HAP-1 (cell line): ENCODE measurements at regions not wholly inside any gene's neighbourhood (a gene's known extent, or its start where the extent isn't known, plus 50 kb on each side); places are given as distances from the start of the nearest gene placed in this dataset.
A peak's percentile ranks its signal among the peaks of the same experiment; 100 is the strongest.

ENCODE experiments used
- DNase-seq, 2 experiments: peaks; one replicate each; pipeline ENCODE4 v3.0.0-alpha.2; 2016 to 2020; ENCODE audit warnings: low spot score in 2 of 2
- H3K27me3 ChIP-seq: fragments of 250-450 bp; sonication (Bioruptor Pico); 2 replicates; pipeline ENCODE4 v1.5.1; 2020; ENCODE audit warnings: low read depth, mild to moderate bottlenecking, moderate library complexity
- H3K36me3 ChIP-seq: fragments of 250-450 bp; sonication (Bioruptor Pico); replicated peaks from 2 replicates; pipeline ENCODE4 v1.5.1; 2020; ENCODE audit warnings: mild to moderate bottlenecking
- H3K4me1 ChIP-seq: fragments of 250-450 bp; sonication (Bioruptor Pico); 2 replicates; pipeline ENCODE4 v1.5.1; 2020; ENCODE audit warnings: mild to moderate bottlenecking
- H3K4me3 ChIP-seq: fragments of 250-450 bp; sonication (Bioruptor Pico); 2 replicates; pipeline ENCODE4 v1.5.1; 2020; ENCODE audit warnings: mild to moderate bottlenecking, moderate library complexity
- H3K9me3 ChIP-seq: fragments of 250-450 bp; sonication (Bioruptor Pico); 2 replicates; pipeline ENCODE4 v1.5.1; 2020; ENCODE audit warnings: mild to moderate bottlenecking, moderate library complexity
- in situ Hi-C: fragments of 300-500 bp; cut with MboI; formaldehyde crosslinking; loops from 3 replicates; pipeline ENCODE4 v1.14.3; 2020; ENCODE audit warnings: low sequenced_read_pairs, inconsistent platforms, mixed read lengths

DNA sequence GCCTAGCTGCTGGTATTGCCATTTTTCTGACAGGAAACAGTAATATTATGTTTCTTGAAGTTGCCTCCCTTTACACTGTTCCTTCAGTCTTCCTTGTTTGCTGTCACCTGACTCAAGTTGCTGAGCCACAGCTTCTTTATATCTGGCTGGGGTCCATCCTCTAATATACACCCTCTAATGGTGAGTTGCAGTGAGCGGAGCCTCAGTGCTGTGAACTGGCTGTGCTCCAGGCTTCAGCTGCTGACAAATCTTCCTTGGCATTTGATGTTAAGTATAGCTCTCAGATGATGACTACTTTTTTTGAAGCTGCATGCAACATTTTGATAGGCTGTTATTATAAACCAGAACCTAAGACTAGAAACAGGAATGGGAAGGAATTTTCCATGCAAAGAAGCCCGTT is 366.7 kb downstream of the NUP35 start:
- peaks cover 9% of the 10 kb centered on the region for H3K4me1 ChIP-seq
- in situ Hi-C loops: no loop called here
- H3K9me3 ChIP-seq: no peaks in the 10 kb centered on the region
- no peaks in the 10 kb centered on the region for H3K36me3 ChIP-seq
- no peaks in the 10 kb centered on the region for H3K27me3 ChIP-seq
- DNase-seq: no peak
- H3K4me3 ChIP-seq: no peak overlapping the region

- Histone ChIP-seq H3K36me3 (no peaks in the 10 kb centered on the region), H3K4me3 (no peak overlapping the region), H3K4me1 (peaks cover 14% of the 10 kb centered on the region), H3K9me3 (no peaks in the 10 kb centered on the region), H3K27me3 (no peaks in the 10 kb centered on the region)
- in situ Hi-C loops: no loop called here
- no peak for DNase-seq
Observed at GRCh38 chr2:183493040-183493439, 368.8 kb downstream of the NUP35 start.

DNA sequence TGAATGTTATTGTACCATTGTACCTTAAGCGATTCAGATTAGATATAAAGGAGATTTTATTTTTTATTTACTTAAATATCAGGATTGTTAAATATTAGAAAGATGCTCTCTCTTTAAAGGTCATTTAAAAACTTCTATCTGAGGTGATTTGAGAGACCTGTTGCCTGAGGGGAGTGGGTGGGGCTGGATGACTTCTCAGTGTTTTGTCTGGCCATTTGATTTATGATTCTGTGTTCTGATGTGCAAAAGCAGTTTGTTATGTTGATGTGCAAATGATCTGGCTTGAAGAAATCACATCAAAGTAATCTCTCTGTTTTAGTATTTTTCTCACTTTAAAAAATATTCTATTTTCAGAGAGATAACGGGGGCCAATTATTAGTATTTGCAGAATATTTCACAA is 370.8 kb downstream of the NUP35 start:
- peak; percentile 73 to 80 for DNase-seq
- no peak overlapping the region for H3K4me3 ChIP-seq

DNA sequence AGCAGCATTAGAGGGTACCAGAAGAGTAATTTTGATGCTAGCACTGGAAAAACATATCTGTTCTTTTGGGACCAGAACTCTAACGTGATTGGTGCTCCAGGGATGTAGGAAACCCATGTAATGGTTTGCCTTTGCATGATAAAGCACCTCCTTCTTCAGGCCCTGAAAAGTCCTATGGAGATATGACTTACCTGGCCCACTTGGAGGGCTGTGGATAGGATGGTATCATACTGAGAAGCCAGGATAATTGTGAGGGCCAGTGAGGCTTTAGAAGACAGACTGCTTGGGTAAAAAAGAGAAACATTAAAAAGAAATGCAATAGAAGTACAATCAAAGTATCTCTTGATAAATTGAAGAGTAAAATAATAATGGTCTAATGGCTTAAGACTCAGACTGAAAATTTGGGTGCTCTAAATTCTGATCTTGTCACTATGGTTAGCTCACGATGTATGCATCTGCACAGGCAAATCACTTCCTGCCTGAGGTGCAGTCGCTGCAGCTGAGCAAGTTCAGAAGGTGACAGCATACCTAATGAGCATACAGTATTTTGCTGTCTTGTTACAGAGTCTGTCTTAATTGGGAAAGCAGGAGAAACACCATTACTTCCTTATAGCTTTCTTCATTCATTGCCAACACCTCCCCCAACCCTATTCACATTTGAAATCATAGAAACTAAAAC is 371.5 kb downstream of the NUP35 start:
- no peaks in the 10 kb centered on the region for H3K27me3 ChIP-seq
- peaks cover 14% of the 10 kb centered on the region for H3K4me1 ChIP-seq
- no peak overlapping the region for H3K4me3 ChIP-seq
- in situ Hi-C loops: no loop called here
- H3K36me3 ChIP-seq: no peaks in the 10 kb centered on the region
- DNase-seq: no peak
- no peaks in the 10 kb centered on the region for H3K9me3 ChIP-seq

More for the DNA sequence above, 370.8 kb downstream of the NUP35 start:
- H3K27me3 ChIP-seq: no peaks in the 10 kb centered on the region
- in situ Hi-C loops: no loop called here
- peaks cover 14% of the 10 kb centered on the region for H3K4me1 ChIP-seq
- H3K9me3 ChIP-seq: no peaks in the 10 kb centered on the region
- no peaks in the 10 kb centered on the region for H3K36me3 ChIP-seq

DNA sequence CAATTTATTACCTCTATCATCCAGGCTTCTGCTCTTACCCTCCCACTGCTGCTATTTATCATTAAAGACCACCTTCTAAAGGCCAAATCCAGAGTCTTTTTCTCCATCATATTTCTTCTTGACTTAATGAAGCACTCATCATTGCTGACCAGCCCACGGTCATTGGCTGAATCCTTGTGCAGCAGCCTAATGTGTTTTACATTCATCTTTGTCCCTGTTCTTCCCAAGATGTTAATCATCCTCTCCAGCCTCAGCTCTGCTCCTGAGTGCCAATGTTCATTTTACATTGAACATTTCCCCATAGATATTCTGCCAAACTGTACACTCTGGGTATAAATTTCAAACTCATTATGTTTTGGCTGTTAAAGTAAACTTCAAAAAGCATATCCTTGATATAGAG is 373.6 kb downstream of the NUP35 start:
- in situ Hi-C loops: no loop called here

DNA sequence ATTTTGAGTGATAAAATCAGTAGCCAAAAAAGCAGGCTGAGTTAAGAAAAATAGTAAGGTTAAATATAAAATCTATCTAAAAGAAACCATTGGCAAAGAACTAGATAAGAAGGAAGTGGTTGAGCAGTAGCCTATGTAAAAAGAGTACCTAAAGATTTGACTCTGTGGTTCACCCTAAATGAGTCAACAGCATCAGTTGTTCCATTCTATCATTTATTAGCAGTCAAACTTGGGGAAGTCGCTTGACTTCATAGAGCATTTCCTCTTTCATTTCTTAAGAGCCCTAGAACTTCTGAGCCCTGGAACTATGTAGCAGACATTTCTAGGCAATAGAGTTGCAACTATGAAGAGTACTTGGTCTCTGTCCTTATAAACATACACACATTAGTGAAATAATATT is 381.7 kb downstream of the NUP35 start:
- in situ Hi-C loops: no loop called here
- Histone ChIP-seq H3K4me1 (no peaks in the 10 kb centered on the region), H3K9me3 (no peaks in the 10 kb centered on the region; the same call in 1 of the 2 replicates), H3K27me3 (no peaks in the 10 kb centered on the region), H3K36me3 (no peaks in the 10 kb centered on the region), H3K4me3 (no peak overlapping the region)
- DNase-seq: no peak

More for the DNA sequence above, 373.6 kb downstream of the NUP35 start:
- Histone ChIP-seq H3K4me3 (no peak overlapping the region), H3K36me3 (no peaks in the 10 kb centered on the region), H3K9me3 (no peaks in the 10 kb centered on the region; the same call in 1 of the 2 replicates), H3K27me3 (no peaks in the 10 kb centered on the region), H3K4me1 (peaks cover 14% of the 10 kb centered on the region)
- DNase-seq: no peak

- H3K9me3 ChIP-seq: no peaks in the 10 kb centered on the region
- no peak for DNase-seq
- H3K27me3 ChIP-seq: no peaks in the 10 kb centered on the region
- in situ Hi-C loops: no loop called here
- H3K4me3 ChIP-seq: no peak overlapping the region
- no peaks in the 10 kb centered on the region for H3K36me3 ChIP-seq
- H3K4me1 ChIP-seq: no peaks in the 10 kb centered on the region
Observed at GRCh38 chr2:183511154-183511553, 386.9 kb downstream of the NUP35 start.

DNA sequence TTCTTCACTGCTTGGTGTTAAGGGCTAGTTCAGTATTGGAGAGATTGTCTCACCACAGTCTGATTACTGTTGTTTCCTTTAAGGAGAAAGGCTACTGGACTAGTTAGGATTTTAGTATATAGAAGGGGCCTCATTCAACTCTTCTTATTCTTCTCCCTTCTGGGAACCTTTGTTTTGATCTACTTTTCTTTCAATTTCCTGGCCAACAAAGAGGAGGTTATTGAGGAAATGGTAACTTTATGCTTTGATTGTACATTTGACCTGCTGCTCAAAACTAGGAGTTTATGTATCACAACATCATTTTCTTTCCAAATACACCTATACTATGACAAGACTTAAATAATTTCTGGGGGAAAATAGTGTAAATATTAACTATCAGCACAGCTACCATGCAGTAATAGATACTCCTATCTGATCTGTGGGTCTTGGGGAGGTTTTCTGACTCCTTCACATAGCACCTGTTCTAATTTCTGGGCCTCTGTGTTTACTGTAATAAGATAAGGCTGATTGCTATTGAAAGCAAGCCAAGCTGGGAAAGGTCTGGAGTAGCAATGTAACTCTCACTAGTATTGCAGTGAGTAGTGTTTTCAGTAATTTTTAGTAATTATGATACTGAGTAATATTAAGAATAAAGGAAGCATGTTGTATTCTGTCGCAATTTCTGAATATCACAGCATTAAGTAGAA is 395.3 kb downstream of the NUP35 start:
- H3K4me3 ChIP-seq: no peak overlapping the region
- no peaks in the 10 kb centered on the region for H3K9me3 ChIP-seq
- H3K36me3 ChIP-seq: no peaks in the 10 kb centered on the region
- DNase-seq: no peak
- peaks cover 5% of the 10 kb centered on the region; the same call in 1 of the 2 replicates for H3K4me1 ChIP-seq
- H3K27me3 ChIP-seq: no peaks in the 10 kb centered on the region
- in situ Hi-C loops: no loop called here

GRCh38 chr2:183521911-183522310 is 397.7 kb downstream of the NUP35 start:
- in situ Hi-C loops: no loop called here
- H3K4me3 ChIP-seq: no peak overlapping the region
- H3K27me3 ChIP-seq: no peaks in the 10 kb centered on the region
- DNase-seq: peak in 1 of 2 experiments; percentile 12
- no peaks in the 10 kb centered on the region for H3K9me3 ChIP-seq
- no peaks in the 10 kb centered on the region for H3K36me3 ChIP-seq
- H3K4me1 ChIP-seq: peaks cover 5% of the 10 kb centered on the region; the same call in 1 of the 2 replicates

- in situ Hi-C loops: no loop called here
- Histone ChIP-seq H3K9me3 (no peaks in the 10 kb centered on the region), H3K27me3 (no peaks in the 10 kb centered on the region), H3K4me1 (peaks cover 5% of the 10 kb centered on the region; the same call in 1 of the 2 replicates), H3K4me3 (no peak overlapping the region), H3K36me3 (no peaks in the 10 kb centered on the region)
- DNase-seq: no peak
Observed at GRCh38 chr2:183522489-183523266, 398.4 kb downstream of the NUP35 start.

GRCh38 chr2:183530333-183530901 is 406.2 kb downstream of the NUP35 start:
- DNase-seq: no peak
- Histone ChIP-seq H3K4me1 (no peaks in the 10 kb centered on the region), H3K4me3 (no peak overlapping the region), H3K36me3 (no peaks in the 10 kb centered on the region), H3K27me3 (no peaks in the 10 kb centered on the region), H3K9me3 (no peaks in the 10 kb centered on the region)
- in situ Hi-C loops: no loop called here

DNA sequence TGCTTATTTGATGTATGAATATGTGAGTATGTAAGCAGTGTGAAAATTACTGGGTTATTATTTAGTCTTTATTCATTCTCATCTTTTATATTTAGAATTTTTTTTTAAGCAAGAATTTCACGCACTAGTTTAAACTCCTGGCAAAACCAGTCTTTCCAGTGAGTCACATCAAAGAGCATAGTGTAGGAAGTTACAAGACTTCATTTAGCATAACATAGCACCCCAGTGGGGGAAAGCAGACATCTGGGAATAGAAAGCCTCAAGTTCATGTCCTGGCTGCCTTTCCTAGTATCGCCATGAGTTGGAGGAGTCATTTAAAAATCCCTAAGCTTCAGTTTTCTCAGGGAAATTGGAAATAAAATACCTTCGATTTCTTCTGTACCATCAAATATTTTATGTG is 408.3 kb downstream of the NUP35 start:
- no peak for DNase-seq
- H3K4me3 ChIP-seq: no peak overlapping the region
- in situ Hi-C loops: no loop called here

DNA sequence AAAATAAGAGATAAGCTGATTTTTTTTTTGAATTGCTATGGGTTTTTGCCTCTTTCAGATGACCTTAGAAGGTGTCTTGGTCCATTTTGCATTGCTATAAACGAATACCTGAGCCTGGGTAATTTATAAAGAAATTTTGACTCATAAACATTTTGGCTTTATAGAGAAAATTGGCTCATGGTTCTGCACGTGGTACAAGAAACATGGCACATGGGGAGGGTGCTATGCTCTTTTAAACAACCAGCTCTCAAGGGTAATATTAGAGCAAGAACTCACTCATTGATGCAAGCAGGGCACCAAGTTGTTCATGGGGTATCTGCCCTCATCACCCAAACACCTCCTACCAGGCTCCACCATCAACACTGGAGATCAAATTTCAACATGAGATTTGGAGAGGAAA is 408.8 kb downstream of the NUP35 start:
- in situ Hi-C loops: no loop called here
- no peak overlapping the region for H3K4me3 ChIP-seq
- H3K36me3 ChIP-seq: no peaks in the 10 kb centered on the region
- DNase-seq: no peak
- H3K4me1 ChIP-seq: peaks cover 8% of the 10 kb centered on the region
- H3K9me3 ChIP-seq: no peaks in the 10 kb centered on the region
- H3K27me3 ChIP-seq: no peaks in the 10 kb centered on the region

More for the DNA sequence above, 408.3 kb downstream of the NUP35 start:
- Histone ChIP-seq H3K36me3 (no peaks in the 10 kb centered on the region), H3K9me3 (no peaks in the 10 kb centered on the region), H3K4me1 (peaks cover 3% of the 10 kb centered on the region), H3K27me3 (no peaks in the 10 kb centered on the region)
